Pancreas (tissue), 10 donors: ENCODE measurements at regions not wholly inside any gene's neighbourhood (a gene's known extent, or its start where the extent isn't known, plus 50 kb on each side); places are given as distances from the start of the nearest gene placed in this dataset.

Source experiments
- ATAC-seq, 4 donors: fragments of 200-7000 bp; cut with Tn5 transposase; one replicate each; pipeline versions ENCODE4 v1.8.0 to v1.9.1; 2020; ENCODE audit warnings: mild to moderate bottlenecking in 4 of 4, moderate library complexity in 4 of 4
- DNase-seq, 6 donors: peaks; one replicate each; pipeline ENCODE4 v3.0.0-alpha.2; 2020
- FAIRE-seq: peaks from 2 replicates; lab custom pipeline; 2012; peaks lifted over from hg19 to GRCh38; lab: Jason Lieb, UNC
- H3K27ac ChIP-seq, 4 donors: fragments of 200-600 bp; sonication (generic); 1 replicate in 3 of 4; 2 replicates in 1 of 4; pipeline versions ENCODE4 v1.5.0 to v1.8.0; 2020
- H3K27me3 ChIP-seq, 4 donors: fragments of 200-600 bp; one replicate each; pipeline ENCODE4 v1.8.0; 2021
- H3K36me3 ChIP-seq, 3 donors: fragments of 200-600 bp; sonication (generic) in 1 of 3; one replicate each; pipeline versions ENCODE4 v1.5.0 to v1.8.0; 2020 to 2021
- H3K4me1 ChIP-seq, 3 donors: fragments of 200-600 bp; one replicate each; pipeline ENCODE4 v1.8.0; 2021
- H3K4me3 ChIP-seq, 4 donors: fragments of 200-600 bp; sonication (generic) in 2 of 4; one replicate each; pipeline versions ENCODE4 v1.5.0 to v1.8.0; 2020 to 2021
- H3K9me3 ChIP-seq, 4 donors: fragments of 200-600 bp; one replicate each; pipeline ENCODE4 v1.8.0; 2021
- WGBS, 2 donors: extraction: QIAGEN DNeasy Blood & Tissue Kit; methylation state at CpG; one replicate each; pipeline ENCODE4 v1.1.7; 2013; 5-methylcytosine and 5-hydroxymethylcytosine counted together
- intact Hi-C, 3 donors: fragments of 100-400 bp; cut with DNase I; formaldehyde crosslinking; loops; one replicate each; pipeline versions ENCODE4 v1.11.1 to v1.14.2; 2022
- TF ChIP-seq, protein P1 (sequence below), 4 donors: fragments of 200-600 bp; sonication (generic) in 3 of 4; IDR thresholded peaks; one replicate each; pipeline versions ENCODE4 v1.5.0 to v1.8.0; 2021; ENCODE audit warnings: antibody characterized with exemption in 4 of 4
- donor health status: healthy with polysubstance abuse.
- donor health status: DM: no; HTN: no; CAD: no; lungs with moderate emphysema.
- donor health status: DM: no; HTN: no; CAD: no.
- donor health status: control.
- donor health status: control.
- donor health status: Bipolar disorder and iron deficiency.
- donor health status: DM: yes; HTN: yes; CAD: no.
- donor health status: DM: no; HTN: no; CAD: no.
- donor health status: DM: no; HTN: no; CAD: no.
- donor health status: DM: yes; HTN: yes; CAD: no.

DNA sequence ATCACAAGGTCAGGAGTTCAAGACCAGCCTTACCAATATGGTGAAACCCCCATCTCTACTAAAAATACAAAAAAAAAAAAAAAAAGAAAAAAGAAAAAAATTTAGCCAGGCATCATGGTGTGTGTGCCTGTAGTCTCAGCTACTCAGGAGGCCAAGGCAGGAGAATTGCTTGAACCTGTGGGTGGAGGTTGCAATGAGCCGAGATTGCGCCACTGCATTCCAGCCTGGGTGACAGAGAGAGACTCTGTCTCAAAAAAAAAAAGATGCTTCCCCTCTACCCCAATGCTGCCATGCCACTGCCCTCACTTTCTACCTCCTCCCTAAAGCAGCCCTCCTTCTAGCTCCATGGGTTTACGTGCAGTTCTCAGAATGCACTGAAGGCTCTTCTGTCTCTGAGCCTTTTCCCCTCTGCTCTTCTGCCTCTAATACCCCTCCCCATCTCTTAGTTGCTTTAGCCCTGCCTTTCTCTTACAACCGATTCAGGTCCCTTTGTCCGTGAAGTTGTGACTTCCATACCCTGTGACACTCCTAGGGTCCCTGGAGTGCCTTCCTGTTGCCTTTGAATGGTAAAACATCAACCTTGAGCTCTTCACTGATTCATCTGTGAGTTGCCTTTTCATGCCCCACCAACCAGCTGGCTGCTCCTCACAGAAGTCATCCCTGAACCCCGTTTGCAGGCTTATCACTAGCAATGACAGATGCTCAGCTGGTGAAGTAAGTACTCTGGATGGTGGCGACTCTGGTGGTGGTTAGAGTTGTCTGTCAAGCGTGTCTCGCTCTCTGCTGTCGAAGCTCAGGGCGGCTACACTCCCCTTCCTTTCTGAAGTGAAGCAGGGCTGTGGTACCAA lies 234.9 kb downstream of the RHOU start:
- intact Hi-C loops, result no loop called here
- H3K27me3 ChIP-seq, result no peaks in the 10 kb centered on the region
- no peaks in the 10 kb centered on the region for H3K9me3 ChIP-seq
- DNase-seq, result no peak
- H3K4me3 ChIP-seq, result no peak overlapping the region
- TF ChIP-seq, protein P1, sequence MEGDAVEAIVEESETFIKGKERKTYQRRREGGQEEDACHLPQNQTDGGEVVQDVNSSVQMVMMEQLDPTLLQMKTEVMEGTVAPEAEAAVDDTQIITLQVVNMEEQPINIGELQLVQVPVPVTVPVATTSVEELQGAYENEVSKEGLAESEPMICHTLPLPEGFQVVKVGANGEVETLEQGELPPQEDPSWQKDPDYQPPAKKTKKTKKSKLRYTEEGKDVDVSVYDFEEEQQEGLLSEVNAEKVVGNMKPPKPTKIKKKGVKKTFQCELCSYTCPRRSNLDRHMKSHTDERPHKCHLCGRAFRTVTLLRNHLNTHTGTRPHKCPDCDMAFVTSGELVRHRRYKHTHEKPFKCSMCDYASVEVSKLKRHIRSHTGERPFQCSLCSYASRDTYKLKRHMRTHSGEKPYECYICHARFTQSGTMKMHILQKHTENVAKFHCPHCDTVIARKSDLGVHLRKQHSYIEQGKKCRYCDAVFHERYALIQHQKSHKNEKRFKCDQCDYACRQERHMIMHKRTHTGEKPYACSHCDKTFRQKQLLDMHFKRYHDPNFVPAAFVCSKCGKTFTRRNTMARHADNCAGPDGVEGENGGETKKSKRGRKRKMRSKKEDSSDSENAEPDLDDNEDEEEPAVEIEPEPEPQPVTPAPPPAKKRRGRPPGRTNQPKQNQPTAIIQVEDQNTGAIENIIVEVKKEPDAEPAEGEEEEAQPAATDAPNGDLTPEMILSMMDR (IDR thresholded peaks at IDR 0.05), result no peak
- FAIRE-seq, result no peak
- H3K4me1 ChIP-seq, result no peaks in the 10 kb centered on the region
- no peak for ATAC-seq
- H3K27ac ChIP-seq, result no peak overlapping the region
- H3K36me3 ChIP-seq, result no peaks in the 10 kb centered on the region
- 89 to 93% methylated on average over 11 of the region's 11 CpGs for WGBS, 2 donors

DNA sequence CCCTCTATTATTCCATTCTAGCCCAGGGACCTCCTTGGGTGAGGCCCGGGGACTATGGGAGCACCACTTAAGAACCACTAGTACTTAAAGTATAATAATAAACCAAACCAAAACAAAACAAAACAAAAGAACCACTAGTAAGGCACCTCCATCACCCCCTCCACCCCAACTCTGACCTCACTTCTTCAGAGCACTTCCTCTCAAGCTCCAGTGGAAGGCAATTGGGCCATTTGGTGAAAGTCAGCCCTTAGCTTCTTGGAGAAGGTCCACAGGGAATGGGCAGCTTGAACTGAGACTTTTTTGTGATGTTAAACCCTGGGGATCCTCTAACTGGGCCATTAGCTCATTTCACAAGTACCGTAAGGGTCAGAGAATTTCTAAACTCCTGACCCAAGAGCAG lies 237.3 kb downstream of the RHOU start:
- no peaks in the 10 kb centered on the region for H3K9me3 ChIP-seq
- FAIRE-seq, result no peak
- DNase-seq, result no peak
- no peak for ATAC-seq
- H3K27me3 ChIP-seq, result no peaks in the 10 kb centered on the region
- intact Hi-C loops, result no loop called here
- H3K27ac ChIP-seq, result no peak overlapping the region
- H3K4me3 ChIP-seq, result no peak overlapping the region
- H3K36me3 ChIP-seq, result no peaks in the 10 kb centered on the region
- WGBS, 2 donors, result 94 to 96% methylated on average over 2 of the region's 2 CpGs
- H3K4me1 ChIP-seq, result no peaks in the 10 kb centered on the region
- TF ChIP-seq, protein P1 (IDR thresholded peaks at IDR 0.05), result no peak

DNA sequence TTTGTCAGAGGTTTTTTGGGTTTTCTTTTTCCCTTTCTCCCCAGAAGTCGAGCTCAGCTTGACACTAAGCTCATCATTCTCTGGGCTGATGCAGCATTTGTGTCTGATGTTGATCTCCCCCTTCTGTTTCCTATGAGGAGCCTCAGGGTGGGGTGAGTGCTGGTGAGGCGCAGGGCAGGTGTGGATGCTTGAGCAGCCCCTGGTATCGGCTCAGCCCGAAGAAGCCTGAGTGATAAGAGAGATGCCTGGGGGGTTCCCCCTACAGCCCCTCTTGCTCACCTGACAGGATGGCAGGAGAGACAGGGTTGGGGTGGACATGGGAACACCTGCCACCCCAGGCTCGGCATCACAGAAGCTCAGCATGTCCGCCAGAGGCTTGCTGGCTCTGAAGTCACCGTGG lies 239.0 kb downstream of the RHOU start:
- Histone ChIP-seq H3K9me3 (no peaks in the 10 kb centered on the region), H3K36me3 (no peaks in the 10 kb centered on the region), H3K27ac (no peak overlapping the region), H3K4me1 (peaks cover 0 to 5% (median 0%) of the 10 kb centered on the region in 3 donors), H3K4me3 (no peak overlapping the region), H3K27me3 (no peaks in the 10 kb centered on the region)
- FAIRE-seq, result no peak
- 87 to 94% methylated on average over 7 of the region's 7 CpGs for WGBS, 2 donors
- intact Hi-C loops, result no loop called here
- no peak for ATAC-seq
- no peak for DNase-seq
- TF ChIP-seq, protein P1 (IDR thresholded peaks at IDR 0.05), result no peak

DNA sequence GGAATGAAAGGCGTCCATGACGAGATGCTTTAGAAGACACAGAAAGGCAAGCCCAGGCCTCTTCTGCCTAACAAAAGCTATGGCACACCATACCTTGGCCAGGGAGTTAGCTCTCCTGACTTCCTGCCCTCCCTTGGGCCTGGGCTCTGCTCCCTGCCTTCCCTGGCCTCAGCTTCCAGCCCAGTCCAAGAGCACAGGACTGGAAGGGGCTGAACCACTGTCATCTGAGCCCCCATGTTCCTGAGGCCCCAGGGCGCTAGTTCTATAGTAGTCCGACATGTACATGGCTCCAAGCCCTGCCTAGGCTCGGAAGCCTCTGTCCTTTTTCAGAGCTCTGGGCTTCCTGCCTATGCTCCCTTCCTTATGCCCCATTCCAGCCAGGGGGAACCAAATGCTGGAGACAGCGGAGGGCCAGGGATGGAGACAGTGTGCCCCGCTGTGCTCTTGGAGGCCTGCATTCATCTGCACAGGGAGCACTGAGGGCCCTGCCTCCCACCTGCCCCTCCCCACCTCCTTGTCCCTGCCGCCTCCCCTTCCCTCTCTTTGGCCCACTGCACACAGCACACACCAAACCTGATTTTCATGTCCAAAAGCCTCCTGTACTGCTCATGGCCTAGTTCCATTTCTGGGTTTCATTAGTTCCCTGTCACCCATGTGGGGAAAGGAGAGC lies 240.1 kb downstream of the RHOU start:
- Histone ChIP-seq H3K4me3 (no peak overlapping the region), H3K27ac (no peak overlapping the region), H3K36me3 (no peaks in the 10 kb centered on the region), H3K4me1 (peaks cover 0 to 5% (median 0%) of the 10 kb centered on the region in 3 donors), H3K27me3 (no peaks in the 10 kb centered on the region), H3K9me3 (no peaks in the 10 kb centered on the region)
- FAIRE-seq (no peak), DNase-seq (no peak), ATAC-seq (no peak)
- WGBS, 2 donors, result 93 to 96% methylated on average over 8 of the region's 8 CpGs
- intact Hi-C loops, result no loop called here
- TF ChIP-seq, protein P1 (IDR thresholded peaks at IDR 0.05), result no peak

DNA sequence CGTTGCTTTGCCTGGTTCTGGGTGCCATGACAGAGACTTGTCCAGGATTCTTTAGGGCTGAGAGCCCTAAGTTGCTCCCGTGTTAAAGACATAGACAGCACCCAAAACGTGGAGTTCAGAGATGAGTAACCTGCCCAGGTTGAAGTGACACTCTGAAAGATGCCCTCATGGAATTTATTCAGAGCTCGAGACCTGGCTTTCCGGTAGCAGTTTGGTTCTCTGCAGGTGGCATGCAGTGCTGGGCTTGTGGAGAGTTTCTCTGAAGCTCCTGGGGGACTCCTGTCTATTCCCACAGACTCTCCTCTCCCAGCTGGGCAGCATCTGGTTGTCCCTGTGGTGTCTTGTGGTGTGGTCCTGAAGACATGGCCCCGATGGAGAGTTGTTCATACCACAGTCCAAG lies 241.0 kb downstream of the RHOU start:
- FAIRE-seq, result no peak
- Histone ChIP-seq H3K36me3 (no peaks in the 10 kb centered on the region), H3K27me3 (no peaks in the 10 kb centered on the region), H3K4me3 (no peak overlapping the region), H3K4me1 (peaks cover 0 to 5% (median 0%) of the 10 kb centered on the region in 3 donors), H3K27ac (no peak overlapping the region), H3K9me3 (no peaks in the 10 kb centered on the region)
- intact Hi-C loops, result no loop called here
- WGBS, 2 donors, result 68 to 76% methylated on average over 6 of the region's 6 CpGs
- ATAC-seq, result no peak
- TF ChIP-seq, protein P1 (IDR thresholded peaks at IDR 0.05), result no peak
- no peak for DNase-seq
